ENCODE measurements at regions not wholly inside any gene's neighbourhood (a gene's known extent, or its start where the extent isn't known, plus 50 kb on each side); places are given as distances from the start of the nearest gene placed in this dataset.
"Not testable (repeated sequence)": the region's sequence is repeated elsewhere in the genome, so short reads cannot be mapped to it uniquely, and the experiment has no call there.

DNA sequence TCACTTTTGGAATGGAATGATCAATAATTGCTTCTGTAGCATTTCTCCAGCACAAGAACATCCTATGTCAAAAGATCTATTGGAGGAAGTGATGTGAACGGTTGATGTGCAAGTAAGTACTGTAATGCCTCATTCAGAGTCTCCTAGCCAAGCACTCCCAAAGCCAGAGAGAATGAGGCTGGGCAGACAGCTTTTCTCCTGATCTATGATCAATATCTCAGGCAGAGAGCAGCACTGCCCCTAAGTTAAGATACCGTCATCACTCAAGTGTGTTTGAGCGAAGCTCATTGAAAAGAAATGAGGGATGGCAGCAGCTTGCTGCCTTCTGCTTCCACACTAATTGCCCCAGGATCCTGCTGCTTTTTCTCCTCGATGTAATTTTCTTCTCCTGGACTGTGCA lies 324.1 kb upstream of the GRAMD2B start:
- no peak for DNase-seq (ENCODE audit: low read depth, low spot score)
- H3K27ac ChIP-seq, result no peak overlapping the region

DNA sequence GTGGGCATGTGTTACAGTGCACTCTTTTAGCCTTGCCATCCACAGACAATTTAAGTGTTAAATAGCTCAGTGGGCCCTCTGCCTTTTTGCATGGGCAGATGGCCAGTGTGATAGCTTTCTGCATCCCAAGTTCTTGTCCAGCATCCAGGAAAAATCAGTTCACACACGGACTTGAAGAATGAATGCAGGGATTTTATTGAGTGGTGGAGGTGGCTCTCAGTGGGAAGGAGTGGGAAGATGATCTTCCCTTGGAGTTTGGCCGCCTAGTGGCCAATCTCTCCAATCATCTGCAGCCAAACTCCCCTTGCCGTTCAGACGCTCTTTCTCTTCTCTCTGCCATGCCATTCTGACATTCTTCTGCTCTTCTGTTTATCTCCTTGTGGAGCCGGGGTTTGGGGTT lies 322.4 kb upstream of the GRAMD2B start:
- no peak for DNase-seq (ENCODE audit: low read depth, low spot score)
- no peak overlapping the region for H3K27ac ChIP-seq

DNA sequence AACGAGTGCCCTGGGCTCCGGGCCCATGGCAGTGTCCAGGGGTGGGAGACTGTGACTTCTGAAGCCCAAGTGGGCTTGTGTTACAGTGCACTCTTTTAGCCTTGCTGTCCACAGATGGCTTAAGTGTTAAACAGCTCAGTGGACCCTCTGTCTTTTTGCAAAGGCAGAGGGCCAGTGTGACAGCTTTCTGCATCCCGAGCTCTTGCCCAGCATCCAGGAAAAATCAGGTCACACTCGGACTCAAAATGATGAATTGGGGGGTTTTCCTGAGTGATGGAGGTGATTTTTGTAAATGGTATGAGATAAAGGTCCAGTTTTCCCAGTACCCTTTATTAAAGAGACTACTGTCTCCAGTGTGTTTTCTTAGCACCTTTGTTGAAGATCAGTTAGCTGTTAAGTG lies 321.3 kb upstream of the GRAMD2B start:
- H3K27ac ChIP-seq, result no peak overlapping the region
- DNase-seq (ENCODE audit: low read depth, low spot score), result no peak

DNA sequence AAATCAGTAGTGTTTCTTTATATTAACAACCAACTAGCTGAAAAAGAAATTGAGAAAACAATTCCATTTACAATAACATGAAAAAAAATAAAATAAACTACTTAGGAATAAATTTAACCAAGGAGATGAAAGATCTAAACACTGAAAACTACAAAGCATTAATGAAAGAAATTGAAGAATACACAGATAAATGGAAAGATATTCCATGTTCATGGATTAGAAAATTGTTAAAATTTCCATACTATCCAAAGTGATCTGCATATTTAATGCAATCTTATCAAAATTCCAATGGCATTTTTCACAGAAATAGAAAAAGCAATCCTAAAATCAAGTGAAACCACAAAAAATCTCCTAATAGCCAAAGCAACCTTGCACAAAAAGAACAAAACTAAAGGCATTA lies 320.2 kb upstream of the GRAMD2B start:
- no peak for DNase-seq (ENCODE audit: low read depth, low spot score)
- H3K27ac ChIP-seq, result no peak overlapping the region

DNA sequence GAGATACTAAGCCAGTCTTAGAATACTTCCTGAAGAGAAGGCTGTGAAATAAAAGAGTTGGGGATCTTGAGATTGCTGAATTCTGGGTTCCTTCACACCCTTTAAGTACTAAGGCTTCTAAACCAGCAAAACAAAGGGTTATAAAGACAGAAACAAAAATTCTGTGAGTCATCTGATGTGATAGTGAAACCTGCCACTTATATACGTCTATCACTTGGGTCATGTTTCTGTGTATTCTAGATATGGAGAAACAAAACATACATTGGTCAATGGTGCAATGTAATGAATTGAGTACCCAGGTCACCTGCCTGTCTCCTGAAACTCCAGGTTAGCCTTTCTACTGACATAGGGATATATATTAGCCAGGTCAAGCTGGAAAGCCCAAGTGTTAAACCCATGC lies 319.3 kb upstream of the GRAMD2B start:
- DNase-seq (ENCODE audit: low read depth, low spot score), result no peak
- no peak overlapping the region for H3K27ac ChIP-seq

DNA sequence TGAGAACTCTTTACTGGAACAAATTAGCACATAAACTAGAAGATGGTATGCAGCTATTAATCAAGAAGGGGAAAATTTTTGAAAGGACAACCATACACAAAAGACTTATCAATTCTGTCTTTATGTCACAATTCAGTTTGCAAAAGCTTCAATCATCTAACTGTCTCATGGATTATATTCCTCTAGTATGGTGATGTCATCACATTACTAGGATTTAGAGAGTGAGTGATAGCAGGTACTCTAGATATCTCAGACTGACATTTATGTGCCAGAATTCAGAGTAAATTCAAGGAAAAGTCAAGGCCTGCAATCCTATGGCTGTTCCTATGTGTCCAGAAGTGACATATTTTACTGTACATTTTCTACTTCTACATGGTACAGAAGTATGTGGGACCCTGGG lies 318.9 kb upstream of the GRAMD2B start:
- H3K27ac ChIP-seq, result no peak overlapping the region
- no peak for DNase-seq (ENCODE audit: low read depth, low spot score)

DNA sequence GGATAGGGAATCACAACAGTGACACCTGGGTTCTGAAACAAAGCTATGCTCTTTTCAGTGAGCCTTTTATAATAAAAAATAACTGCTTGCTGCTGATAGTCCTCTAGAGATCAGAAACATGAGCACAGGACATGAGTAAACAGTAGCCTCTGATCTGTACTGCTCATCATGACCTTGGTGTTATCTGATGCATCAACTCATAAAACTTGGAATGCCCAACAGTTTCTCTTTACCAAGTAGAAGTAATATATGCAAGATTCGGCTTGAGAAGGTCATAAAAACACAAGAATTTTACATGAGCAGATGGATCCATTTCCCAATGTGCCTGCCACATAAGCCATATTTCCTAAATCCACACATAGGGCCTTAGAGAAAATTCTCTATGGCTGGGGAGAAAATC lies 318.3 kb upstream of the GRAMD2B start:
- H3K27ac ChIP-seq, result no peak overlapping the region
- DNase-seq (ENCODE audit: low read depth, low spot score), result no peak

DNA sequence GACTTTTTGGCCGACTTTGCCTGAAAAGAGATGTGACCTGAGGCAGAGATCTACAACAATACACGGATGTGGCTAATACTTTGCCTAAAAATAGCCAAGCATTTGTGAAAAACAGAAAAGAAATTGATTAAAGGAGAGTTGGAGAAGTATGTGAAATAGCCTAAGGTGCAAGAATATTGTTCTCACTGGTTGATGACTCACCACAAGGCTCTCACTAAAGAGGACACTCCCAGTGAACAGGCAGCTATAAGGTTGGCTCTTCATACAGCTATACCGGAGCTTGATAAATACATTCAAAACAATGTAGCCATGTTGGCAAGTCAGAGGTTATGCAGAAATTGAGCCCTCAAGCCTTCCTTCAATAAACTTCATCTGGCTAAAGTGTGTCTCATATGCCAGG lies 317.2 kb upstream of the GRAMD2B start:
- peak overlapping the region; percentile 13 for H3K27ac ChIP-seq
- peak; percentile 61 for DNase-seq (ENCODE audit: low read depth, low spot score)

DNA sequence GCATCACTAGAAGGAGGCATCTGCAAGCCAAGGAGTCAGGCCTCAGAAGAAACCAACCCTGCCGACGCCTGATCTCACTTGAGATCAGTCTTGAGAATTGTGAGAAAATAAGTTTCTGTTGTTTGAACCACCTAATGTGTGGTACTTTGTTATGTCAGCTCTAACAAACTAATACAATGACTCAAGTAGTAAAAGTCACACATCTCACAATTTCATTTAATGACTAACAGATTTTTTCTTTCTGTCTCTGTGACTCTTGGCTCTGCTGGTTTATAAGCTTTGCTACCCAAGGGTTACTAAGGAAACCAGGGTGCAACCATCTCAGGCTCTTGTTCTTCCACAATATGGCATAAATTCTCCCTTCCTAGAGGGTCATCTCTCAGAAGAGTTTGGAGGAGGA lies 315.8 kb upstream of the GRAMD2B start:
- no peak overlapping the region for H3K27ac ChIP-seq
- DNase-seq (ENCODE audit: low read depth, low spot score), result peak; percentile 67

DNA sequence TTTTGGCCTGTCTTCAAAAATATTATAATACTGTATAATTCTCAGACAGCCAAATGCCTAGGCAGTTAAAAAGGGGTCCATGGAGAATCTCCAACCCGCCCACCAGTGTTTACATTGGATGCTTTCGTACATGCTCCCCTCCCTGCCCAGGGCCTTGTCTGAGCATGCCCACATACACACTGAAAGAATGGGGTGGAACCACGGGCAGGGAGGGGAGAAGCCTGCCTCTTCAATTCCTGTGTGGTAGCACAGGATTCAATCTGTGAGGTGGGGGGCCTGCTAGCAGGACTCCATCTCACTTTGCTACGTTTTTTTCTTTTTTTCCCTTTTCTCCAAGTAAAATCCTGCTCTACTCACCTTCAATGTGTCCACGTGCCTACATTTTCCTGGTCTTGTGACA lies 314.7 kb upstream of the GRAMD2B start:
- H3K27ac ChIP-seq, result peak overlapping the region; percentile 1
- peak; percentile 41 for DNase-seq (ENCODE audit: low read depth, low spot score)

DNA sequence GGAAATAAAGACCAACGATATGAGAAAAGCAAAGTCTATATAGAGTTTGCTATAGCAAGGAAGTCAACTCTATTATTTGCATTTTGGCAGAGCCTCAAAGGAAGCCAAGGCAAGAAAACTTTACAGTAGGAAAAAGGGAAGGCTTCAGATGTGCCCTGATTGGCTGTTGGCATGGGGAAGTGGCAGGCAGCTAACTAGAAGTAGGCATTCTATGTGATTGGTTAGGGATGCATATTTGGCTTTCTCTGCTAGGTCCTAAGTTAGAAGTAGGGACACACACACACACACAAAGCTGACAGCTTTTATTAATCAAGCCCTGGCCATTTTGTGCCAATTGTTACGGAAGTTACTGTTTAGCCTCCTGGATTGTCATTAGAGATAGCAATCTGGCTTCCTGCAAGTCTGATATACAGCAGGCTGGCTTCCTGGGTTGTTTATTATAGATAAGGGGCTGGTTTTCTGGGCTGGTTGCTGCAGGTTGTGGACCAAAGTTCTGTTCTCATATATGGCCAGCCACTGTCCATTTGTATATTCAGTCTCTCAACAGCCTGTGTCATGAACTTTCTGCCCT lies 308.1 kb upstream of the GRAMD2B start:
- no peak overlapping the region for H3K27ac ChIP-seq
- DNase-seq (ENCODE audit: low read depth, low spot score), result no peak

DNA sequence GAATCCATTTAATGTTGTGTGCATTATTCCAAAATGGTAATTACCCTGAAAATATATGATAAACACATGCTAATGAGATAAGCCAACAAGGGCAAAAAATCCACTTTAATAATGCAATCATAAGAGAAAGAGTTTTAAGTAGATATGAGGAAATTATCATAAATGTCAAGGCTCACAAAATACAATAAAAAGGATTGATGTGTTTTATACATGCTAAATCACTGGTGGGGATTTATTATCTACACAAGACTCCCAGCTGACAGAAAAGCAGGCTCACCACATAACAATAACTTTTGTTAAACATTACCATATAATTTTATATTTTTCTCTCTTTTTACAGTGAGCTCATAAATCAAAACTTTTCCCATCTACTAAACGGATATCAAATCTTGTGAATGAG lies 306.2 kb upstream of the GRAMD2B start:
- no peak for DNase-seq (ENCODE audit: low read depth, low spot score)
- H3K27ac ChIP-seq, result no peak overlapping the region

DNA sequence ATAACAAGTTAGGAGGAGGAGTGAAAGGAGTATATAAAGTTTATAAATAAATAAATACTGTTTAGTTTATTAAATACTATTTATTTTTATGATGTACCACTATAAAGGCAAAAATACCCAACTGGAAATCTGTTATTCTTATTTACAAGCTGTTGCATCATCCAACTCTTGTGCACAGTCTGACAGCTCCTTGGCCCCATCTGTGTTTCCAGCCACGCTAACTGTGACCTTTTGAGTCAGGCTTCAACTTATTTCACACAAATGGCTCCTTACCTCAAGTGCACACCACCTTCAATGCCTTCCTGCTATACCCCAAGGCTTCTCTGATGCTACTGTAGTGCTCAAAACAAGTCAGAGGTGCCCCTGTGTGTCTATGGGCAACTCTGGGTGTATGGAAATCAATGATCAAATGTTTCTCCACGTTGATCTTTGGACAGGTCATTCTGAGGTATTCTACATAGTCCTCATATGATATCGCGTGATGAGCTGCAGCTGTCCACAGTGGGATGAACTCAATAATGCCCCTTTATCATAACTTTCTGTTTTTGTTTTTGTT lies 303.2 kb upstream of the GRAMD2B start:
- no peak for DNase-seq (ENCODE audit: low read depth, low spot score)
- no peak overlapping the region for H3K27ac ChIP-seq

DNA sequence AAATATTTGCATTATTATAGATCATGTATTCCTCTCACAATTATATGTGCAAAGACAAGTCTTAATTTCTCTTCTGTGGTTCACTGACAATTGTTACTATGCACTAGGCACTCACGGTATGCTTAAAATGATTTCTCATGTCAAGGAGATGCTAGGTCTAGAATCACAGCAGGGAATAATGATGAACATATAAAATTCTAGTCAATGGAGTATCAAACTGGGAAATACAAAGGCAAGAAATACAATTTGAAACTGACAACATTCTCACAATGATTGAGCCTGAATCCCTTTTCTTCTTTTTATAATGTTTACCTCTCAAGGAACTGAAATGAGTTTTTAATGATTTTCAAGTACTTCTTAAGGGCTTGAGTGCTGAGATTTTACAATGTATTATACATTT lies 302.3 kb upstream of the GRAMD2B start:
- DNase-seq (ENCODE audit: low read depth, low spot score), result no peak

DNA sequence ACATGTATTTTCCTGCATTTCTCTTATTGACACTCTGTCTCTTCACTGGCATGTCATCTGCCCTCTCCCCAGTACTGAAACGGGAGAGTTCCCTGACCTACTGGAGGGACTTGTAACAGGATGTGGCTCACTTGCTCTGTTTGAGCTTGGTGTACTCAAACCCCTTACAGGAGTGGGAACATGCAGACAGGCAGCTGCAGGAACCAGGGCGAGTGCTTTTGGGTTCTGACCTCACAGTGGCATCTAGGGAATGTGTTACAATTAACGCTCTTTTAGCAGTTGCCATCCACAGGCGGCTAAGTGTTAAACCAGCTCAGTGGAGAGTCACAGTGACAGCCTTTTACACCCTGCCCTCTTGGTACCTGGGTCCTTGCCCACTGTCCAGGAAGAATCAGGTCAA lies 300.3 kb upstream of the GRAMD2B start:
- no peak for DNase-seq (ENCODE audit: low read depth, low spot score)
- no peak overlapping the region for H3K27ac ChIP-seq

More for the DNA sequence above, 302.3 kb upstream of the GRAMD2B start:
- no peak overlapping the region for H3K27ac ChIP-seq

DNA sequence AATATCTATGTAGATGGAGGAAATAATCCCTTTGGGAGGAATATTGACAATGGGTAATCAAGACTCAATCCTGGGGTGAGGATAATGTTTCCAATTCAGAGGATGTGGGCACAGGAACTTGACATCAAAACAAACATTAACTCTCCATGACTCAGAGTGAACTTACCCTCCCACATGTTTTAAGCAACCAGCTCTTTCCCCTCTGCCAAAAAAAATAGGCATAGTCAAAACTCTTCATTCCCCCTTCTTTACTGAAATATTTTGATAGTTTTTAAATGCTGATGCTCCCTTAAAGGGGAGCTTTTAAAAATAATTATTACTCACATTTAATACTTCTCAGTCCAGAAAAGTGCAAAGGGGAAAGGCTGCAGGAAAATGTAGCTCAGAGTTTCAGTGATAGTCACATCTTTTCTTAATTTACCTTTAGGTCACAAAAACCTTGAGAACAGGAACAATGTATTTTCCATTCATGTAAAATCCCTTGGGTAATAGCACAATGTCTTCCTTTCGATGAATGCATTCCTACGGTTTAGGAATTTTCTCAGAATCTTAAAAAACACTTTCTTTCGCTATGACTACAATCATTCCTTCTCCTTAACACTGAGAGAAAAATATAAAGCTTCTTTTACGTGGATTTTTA lies 298.4 kb upstream of the GRAMD2B start:
- DNase-seq (ENCODE audit: low read depth, low spot score), result no peak
- no peak overlapping the region for H3K27ac ChIP-seq

DNA sequence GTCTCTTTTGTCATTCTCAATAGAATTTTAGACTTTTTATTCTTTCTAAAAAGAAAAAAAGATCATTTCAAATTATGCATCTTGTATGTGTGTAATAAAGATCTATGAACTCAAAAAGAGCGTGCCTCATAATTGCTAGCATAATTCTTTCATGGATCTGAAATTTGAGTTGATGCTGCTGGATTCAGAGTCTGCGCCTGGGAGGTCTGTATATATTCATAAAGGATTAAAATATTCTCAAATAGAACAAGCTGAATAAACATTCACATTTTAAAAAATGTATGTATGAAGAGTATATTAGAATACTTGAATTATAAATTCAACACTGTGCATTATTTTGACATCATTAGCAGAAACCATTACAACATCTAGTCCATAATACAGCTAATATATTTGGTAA lies 297.8 kb upstream of the GRAMD2B start:
- DNase-seq (ENCODE audit: low read depth, low spot score), result no peak
- H3K27ac ChIP-seq, result no peak overlapping the region

DNA sequence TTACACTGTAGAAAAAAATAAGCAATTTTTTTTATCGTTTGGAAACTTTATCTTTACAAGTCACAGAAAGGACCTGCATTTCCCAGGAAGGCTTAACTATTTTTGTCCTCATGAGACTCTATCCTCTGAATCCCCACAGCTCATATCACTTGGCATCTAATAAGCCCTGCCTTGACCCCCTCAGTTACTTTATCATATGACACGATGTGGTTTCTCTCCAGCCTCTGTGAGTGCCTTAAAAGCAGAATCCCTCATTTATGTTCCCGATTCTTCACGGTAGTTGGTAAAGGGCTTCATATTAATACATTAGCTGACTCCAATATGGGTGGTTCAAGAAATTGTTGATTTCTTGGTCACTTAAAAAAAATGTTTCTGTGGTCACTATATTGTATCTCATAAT lies 296.6 kb upstream of the GRAMD2B start:
- DNase-seq (ENCODE audit: low read depth, low spot score), result no peak
- H3K27ac ChIP-seq, result no peak overlapping the region

DNA sequence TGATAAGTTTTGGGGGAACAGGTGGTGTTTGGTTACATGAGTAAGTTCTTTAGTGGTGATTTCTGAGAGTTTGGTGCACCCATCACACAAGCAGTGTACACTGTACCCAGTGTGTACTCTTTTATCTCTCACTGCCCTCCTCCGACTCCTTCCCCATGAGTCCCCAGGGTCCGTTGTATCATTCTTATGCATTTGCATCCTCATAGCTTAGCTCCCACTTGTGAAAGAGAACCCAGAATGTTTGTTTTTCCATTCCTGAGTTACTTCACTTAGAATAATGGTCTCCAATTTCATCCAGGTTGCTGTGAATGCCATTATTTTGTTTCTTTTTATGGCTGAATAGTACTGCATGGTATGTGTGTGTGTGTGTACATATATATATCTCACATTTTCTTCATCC lies 295.8 kb upstream of the GRAMD2B start:
- DNase-seq (ENCODE audit: low read depth, low spot score); H3K27ac ChIP-seq: not testable (repeated sequence)

DNA sequence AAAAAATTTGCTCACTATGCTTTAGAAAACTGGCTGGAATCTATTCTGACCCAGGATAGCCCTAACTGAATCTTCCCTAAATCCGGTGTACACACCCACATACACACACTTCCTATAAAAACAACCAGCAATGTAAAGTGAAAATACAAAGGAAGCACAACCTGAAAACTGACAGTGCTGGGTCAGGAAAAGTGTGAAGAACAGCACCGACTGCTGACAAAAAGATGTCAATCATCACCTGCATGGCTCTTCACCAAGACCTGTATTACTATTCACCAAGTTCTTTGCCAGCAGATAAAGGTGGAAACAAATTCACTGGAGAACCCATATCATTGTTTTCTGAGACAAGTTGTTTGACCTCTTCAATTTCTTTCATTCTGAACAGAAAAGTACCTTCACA lies 293.8 kb upstream of the GRAMD2B start:
- no peak for DNase-seq (ENCODE audit: low read depth, low spot score)
- no peak overlapping the region for H3K27ac ChIP-seq

DNA sequence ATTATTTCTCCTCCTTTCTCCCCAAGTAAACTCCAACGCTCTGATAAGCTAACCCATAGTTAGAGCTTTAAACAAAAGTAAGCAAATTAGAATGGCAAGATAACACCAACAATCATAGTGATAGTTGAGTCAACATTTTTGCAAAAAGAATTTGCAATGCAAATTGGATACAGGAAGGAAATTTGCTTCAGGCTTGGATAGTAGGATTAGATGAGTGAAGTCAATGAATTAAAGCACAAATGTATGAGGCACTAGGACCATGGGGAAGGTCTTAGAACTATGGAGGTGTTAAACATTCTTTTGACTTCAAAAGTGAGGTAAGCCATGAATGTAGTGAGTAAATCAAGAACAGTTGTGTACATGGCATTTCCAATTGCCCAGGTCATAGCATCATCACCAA lies 289.8 kb upstream of the GRAMD2B start:
- no peak for DNase-seq (ENCODE audit: low read depth, low spot score)
- no peak overlapping the region for H3K27ac ChIP-seq

DNA sequence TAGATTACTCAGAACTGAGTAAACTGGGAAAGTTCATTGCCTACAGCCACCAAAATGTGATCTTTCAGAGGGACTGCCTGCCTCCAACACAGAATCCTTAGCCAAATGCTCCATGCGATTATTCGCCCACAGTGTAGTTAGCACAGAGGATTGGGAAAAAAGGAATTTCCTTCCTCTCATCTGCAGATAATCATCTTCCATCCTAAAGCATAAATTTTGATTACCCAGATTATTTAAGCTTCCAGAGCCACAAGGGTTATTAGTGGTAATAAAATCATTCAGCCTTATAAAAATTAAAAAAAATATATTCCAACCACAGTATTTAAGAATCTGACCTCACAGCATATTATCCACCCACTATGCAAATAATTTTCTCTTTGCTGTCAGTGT lies 285.3 kb upstream of the GRAMD2B start:
- no peak overlapping the region for H3K27ac ChIP-seq
- DNase-seq (ENCODE audit: low read depth, low spot score), result no peak
